ENCODE measurements at regions not wholly inside any gene's neighbourhood (a gene's known extent, or its start where the extent isn't known, plus 50 kb on each side); places are given as distances from the start of the nearest gene placed in this dataset.

GRCh38 chrX:25166145-25166544, 150.4 kb upstream of the ARX start:
- TF ChIP-seq CTCF (IDR thresholded peaks at IDR 0.05) (no peak), POLR2A (IDR thresholded peaks at IDR 0.05) (no peak)
